Suppressor macrophage treated with lipopolysaccharide for 1 hour (primary cell): ENCODE measurements at regions not wholly inside any gene's neighbourhood (a gene's known extent, or its start where the extent isn't known, plus 50 kb on each side); places are given as distances from the start of the nearest gene placed in this dataset.

ENCODE experiments used
- DNase-seq, 3 donors: peaks; one replicate each; pipeline ENCODE4 v3.0.0-alpha.2; 2020 to 2022

DNA sequence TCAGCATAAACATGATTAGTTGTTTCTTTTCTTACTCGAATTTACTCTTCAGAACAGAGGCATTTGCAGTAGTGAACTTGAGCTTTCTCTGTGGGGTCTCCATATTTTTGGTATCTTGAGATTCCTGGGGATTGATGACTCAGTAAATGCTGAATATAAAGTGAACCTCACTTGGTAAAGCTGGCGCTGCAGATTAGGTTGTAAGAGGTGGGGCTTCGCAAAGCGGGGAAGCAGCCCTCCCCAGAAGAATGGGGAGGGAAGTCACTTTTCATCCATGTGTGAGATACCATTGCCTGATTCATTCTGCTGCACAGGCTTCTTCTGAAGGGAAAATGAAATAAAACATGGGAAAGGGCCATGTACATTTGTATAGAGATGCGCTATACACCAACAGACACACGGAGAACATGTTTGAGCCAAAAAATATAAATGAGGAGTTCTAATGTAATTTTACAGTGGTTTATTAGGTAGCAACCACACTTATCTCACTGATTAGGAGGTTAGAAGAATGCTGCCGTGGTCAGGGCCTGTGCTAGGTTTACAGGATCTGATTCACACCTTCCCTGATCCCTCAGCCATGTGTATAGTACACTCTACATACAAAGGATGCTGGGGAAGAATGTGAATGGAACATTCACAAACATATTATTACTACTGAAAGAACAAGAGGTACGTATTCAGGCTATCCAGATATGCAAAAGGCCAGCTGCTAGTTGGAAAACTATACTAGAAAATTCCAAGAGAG is 63.5 kb downstream of the DNTTIP2 start:
- DNase-seq, result no peak

DNA sequence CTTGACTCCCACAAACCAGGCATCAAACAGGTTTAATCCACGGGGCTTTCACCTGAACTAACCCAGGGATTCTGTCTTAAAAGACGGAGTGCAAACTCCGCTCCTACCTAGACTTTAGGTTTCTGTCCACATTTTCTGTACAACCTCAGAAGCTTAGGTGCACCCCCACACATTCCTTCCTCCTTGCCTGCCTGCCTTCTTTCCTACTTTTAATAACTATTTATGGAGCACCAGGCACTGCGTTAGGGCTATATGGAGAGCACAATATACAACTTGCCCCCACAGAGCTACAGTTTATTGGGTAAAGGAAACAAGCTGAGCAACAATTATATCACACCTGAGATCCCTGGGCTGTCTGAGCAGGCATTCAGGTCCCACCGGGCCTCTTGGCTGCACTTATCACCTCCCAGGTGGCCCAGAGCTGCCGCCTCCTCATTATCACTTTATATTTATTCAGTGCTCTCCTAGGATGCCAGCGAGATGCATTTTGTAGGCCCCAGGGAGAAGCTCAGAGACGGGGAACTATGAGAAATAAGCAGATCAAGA is 64.1 kb downstream of the DNTTIP2 start:
- DNase-seq, result no peak

DNA sequence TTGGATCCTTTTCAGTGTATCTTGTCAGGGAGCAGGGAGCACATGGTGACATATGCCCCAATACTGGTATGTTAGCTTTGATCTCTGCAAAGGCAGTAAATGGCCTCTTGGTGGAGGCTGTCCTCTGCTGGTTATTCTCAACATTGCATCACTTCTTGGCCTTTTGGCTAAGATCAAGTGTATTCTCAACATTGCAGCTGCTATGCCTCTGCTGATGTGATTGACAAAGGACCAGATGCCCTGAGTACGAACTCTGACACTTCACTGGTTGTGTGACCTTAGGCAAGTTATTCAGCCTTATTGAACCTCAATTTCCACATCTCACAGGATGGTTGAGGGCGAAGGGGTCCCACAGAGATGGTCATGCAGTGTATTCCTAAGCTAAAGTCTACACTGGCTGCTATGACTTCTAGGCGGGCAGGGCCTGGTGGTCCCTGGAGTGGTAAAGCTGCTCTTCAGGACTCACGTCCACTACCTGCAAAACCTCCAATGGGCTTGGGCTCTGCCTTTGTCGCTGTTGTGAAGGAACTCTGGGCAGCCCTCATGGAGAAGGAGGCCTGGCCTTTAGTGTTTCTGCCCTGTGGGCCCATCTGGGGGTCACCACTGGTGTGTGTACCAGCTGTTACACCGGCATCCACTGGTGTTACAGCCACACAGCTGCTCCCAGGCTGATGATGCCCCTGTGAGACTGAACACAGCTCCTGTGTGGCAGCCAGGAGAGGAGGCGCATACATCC is 64.8 kb downstream of the DNTTIP2 start:
- peak; percentile 79 to 89 (median 86) for DNase-seq

DNA sequence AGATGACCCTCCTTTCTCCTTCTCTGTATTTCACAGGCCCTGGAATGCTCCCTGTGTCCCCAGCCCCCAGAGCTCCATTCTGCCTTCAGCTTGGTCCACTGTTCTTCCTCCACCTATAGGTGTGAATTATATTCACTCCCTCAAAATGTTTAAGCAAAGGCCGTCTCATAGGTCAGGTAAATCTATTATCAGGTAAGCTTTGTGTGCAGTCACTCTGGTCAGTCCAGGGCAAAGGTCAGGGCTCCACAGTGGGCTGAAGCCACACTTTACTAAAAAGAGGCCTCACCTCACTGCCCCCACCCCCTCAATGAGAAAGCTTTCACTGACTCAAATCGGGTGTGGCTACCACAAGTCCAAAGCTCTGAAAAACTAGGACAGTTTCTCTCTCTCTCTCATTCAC is 65.9 kb downstream of the DNTTIP2 start:
- DNase-seq, result no peak

DNA sequence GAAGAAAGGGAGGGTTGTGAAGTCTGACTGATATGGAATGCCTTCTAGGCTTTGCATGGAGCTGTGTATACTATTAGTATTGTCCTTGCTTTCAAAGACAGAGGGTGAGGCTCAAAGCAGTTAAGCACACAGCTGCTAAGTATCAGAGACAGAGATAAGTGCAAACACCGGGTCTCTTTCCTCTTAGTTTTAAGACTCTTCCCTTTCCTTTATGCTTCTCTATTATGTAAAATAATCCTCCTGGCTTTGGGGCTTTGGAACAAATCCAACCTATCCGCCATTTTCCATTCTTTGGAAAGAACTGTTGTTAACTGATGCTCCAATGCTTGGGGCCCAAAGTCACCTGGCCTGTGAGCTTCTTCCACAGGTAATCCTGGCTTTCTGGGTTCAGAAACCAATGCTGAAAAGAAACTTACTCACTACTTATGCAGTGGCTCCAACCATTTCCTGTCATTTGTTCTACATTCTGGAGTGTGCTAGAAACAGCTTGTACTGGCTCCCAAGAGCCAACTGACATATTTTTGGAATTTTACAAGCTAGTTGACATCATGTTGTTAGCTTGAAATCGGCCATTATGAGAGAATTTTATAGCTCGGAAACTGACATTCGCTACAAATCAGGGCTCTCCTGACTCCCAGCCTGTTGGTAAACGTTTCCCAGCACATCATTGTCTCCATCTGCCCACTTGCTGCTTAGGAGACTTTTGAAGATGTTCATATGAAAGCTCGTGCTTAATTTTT is 67.5 kb downstream of the DNTTIP2 start:
- DNase-seq, result no peak

DNA sequence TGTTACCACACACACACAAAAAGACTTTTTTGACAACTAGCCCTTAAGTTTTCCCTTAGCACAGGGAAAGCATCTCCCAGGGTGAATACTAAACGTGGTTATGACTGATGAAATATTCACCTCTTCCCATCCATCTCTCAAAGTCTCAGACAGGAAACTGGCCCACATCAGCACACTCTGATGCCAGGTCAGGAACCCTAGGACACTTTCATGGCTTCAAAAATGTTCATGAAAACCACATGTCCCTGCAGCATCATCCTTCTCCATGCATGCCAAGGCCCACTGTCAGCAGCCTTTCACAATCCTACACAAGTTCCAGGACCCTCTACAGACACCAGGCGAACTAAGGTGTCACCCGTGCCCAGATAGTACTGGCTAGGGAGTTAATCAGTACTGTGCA is 68.7 kb downstream of the DNTTIP2 start:
- no peak for DNase-seq

DNA sequence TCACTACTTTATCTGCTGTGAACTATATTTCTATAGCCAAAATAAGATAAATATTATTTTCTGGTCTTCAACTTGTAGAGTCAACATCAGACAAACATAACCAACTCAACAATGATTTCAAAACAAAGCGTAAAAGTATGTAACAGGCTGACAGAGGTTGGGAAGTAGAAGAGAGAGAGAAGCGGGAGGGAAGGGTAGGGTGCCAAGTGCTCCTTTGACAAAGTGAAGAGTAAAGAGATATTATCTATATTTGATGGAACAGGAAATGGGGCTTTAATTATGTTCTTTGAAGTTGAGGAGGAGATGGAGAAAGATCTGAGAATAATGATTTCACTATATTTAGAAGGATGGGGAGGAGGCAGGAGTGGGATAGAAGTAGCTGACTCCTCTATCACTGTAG is 70.1 kb downstream of the DNTTIP2 start:
- no peak for DNase-seq

DNA sequence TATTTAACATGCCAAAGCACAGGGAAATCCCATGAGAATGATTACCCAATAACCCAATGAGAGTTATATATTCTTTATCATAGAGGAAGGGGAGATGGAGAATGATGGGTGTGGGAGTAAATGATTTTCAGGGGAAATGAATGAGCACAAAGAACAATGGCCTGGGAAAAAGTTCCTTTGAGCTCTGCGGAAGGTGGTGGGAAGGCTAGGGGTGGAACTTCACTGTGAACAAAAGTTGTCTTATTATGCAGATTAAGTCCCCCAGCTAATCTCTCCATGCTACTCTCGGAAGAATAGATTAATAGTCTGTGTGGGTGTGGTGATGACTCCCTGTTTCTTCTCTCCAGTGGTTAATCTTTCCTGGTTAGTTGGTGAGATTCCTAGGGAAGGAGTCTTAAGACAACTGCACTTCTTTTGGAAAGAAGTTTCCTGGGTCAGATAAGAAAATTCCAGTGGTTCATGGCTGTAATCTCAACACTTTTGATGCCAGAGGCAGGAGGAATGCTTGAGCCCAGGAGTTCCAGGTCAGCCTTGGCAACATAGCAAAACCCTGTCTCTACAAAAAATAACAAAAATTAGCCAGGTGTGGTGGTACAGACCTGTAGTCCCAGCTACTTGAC is 71.6 kb downstream of the DNTTIP2 start:
- no peak for DNase-seq

DNA sequence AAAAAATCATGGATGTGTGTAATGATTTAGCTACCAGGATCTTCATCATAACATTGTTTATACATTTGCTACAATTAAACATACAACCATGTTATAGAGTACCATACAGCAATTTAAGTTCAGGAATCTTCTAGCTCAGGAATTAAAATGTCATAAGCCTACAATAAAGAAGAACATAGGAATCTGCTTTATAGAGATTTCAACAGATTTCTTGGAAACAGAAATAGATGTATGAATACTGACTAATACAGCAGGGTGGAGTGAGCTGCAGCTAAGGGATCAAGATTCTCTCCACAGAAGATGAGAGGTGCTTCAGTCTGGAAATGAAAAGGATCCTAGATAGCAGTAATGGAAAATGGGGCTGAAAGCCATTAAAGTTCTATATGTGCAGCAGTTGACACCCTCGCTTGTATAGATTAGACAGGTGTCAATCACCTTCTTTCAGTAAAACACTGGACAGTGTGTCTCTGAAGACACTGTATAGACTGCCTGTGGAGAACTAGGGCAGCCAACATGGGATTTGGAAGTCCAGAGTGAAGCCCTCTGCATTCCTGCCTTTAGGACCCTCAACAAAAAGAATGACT is 73.9 kb downstream of the DNTTIP2 start:
- no peak for DNase-seq

DNA sequence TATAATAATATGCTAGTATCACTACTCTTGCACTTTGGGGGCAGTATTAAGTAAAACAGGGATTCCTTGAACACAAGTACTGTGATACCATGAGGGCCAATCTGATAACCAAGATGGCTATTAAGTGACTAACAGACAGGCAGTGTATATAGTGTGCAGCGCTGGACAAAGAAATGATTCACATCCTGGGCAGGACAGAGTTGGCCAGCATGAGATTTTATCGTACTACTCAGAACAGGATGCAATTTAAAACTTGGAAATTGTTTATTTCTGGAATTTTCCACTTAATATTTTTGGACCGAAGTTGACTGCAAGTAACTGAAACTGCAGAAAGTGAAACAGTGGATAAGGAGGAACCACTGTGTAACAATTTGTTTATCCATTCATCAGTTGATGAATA is 74.6 kb downstream of the DNTTIP2 start:
- peak in 1 of 3 donors; percentile 25 for DNase-seq

DNA sequence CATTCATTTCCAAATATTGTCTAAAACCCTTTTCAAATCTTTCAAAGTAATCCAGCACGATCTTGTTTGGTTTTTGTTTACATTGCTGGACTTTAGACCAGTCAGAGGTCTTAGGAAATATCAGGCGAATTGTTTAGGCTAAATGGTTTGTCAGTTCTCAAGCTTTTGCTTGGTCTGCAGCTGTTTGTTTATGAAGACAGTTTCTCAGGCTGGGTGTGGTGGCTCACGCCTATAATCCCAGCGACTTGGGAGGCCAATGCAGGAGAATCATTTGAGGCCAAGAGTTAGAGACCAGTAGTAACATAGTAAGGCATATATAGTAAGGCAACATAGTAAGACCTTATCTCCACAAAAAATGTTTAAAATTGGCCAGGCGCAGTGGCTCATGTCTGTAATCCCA is 77.5 kb downstream of the DNTTIP2 start:
- no peak for DNase-seq

DNA sequence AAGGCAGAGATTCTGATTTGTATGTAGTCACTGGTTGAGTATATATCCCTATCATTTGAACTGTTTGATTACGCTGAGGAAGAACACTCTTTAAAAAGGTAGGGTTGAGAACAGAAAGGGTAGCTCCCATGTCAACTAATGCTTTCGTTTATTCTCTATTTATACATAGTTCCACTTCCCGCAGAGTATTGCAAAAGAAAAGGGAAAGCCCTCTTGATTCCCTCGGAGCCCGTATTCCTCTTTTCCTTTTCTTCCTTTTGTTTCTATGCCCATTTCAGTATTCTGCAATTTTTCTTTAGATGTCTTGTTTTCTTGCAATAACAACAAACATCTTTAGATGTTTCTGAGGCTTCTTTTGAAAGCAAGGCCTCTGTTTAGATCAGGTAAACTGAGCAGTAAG is 78.2 kb downstream of the DNTTIP2 start:
- DNase-seq, result peak; percentile 52 to 67 (median 61)

DNA sequence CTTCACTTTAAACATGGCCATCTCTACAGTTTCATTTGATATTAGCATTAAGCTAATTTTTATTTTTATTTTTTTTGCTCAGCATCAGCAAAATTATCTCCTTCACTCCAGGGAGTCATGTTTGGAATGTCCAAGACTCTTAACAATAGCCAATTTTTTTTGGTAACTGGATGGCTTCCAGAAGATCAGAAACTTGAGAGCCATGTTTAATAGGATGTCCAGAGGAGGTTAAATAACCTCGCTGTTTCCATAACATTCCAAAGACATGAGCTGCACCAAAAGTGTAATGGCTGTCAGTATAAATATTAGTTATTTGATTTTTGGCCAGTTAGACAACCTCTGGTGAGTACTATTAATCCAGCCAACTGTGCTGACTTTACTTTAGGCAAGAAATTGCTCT is 80.7 kb downstream of the DNTTIP2 start:
- DNase-seq, result no peak

DNA sequence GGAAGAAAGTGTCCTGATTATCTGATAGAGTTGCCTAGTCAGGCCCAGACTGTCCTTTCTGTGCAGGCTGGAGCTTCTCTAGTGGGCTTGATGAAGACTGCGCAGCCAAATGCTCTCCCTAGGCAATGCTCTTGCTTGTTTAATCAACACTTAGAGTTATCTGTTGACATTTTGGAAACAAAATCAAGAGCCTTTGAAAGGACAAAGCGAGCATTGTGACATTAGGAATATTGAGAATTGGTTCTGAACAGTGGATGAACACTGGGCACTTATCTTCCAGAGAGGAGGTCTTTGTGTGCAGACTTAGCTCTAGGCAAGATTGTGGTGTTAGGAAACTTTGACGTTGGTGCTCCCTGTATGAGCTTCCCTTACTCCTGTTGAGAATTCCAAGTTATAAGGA is 94.5 kb downstream of the DNTTIP2 start:
- no peak for DNase-seq

DNA sequence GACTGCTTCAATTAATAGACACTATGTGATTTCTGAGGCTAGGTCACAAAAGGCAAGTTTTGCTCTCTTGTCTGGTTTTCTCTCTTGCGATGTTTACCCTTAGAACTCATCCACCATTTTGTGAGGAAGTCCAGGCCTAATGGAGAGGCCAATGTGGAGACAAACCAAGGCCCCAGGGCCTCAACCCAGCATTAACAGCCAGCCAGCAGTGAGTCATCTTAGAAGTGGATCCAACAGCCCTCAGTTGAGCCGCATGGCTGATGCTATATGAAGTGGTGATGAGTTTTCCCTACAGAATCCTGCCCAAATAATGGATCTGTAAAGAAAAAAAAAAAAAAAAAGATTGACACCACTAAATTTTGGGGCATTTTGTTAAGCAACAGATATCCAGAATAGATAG is 95.1 kb downstream of the DNTTIP2 start:
- no peak for DNase-seq

DNA sequence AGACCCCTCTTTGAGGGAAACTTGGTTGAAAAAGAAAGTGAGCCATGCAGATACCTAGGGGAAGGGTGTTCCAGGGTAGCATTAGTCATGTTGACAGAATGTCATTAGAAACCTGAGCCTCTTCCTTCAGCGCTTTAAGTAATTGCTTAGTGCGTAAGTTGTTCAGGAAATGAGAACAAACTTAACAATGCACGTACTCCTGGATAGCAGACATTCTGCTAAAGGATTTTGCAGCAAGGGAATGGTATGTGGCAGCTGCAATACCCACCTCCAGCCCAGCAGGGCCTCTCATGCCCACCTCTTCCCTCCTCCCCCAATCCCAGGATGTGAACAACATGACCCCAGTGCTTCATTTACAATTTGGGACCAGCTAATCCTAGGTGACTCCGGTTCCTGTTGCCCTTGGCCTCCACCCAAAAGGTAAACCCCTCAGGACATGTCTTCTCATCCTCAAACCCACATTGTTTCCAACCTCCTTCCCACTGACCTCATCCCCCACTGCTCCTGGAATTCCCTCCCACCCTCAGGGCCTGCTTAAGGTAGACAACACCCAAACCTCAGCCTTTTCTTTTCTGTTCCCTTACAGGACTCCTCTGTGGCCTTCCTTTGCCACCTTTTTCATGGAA is 98.0 kb upstream of the BCAR3 start:
- no peak for DNase-seq

DNA sequence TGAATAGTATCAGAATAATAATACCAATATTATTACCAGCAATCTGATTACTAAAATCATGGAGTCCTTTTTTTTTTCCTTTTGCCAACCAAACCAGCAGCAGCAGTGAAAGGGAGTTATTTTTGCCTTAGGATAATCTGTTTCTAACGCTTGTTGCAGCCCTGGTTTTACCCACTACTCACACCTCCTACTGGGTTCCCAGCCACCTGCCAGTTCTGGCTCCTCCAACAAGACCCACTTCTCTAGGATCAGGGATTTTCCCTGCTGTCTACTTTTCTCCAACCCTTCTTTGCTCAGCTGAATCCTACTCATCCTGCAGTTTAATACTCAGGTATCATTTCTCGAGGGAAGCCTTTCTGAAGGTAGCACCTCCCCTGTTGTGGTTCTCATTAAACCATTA is 96.8 kb upstream of the BCAR3 start:
- no peak for DNase-seq

DNA sequence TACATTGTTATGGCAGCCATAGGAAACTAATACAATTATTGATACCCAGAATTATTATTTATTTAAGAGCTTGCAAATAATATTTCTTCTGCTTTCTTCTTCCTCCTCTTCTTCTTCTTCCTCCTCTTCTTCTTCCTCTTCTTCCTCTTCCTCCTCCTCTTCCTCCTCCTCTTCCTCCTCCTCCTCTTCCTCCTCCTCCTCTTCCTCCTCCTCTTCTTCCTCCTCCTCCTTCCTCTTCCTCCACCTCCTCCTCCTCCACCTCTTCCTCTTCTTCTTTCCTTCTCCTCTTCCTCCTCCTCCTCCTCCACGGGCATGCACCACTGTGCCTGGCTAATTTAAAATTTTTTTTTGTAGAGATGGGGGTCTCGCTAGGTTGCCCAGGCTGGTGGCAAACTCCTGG is 95.6 kb upstream of the BCAR3 start:
- no peak for DNase-seq

DNA sequence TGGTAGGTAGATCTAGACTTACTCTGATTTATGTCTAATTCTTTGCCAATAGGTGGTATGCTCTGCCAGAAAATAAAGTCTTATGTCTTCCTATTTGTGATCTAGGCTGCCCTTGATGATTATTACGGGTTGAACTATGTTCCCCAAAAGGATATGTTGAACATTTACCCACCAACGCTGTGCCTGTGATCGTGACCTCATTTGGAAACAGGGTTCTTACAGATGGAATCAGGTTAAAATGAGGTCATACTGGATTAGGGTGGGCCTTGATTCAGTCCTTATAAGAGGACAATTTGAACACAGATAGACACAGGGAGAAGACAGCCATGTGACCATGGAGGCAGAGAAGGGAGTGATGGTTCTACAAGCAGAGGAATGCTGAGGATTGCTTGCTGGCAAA is 95.1 kb upstream of the BCAR3 start:
- no peak for DNase-seq

DNA sequence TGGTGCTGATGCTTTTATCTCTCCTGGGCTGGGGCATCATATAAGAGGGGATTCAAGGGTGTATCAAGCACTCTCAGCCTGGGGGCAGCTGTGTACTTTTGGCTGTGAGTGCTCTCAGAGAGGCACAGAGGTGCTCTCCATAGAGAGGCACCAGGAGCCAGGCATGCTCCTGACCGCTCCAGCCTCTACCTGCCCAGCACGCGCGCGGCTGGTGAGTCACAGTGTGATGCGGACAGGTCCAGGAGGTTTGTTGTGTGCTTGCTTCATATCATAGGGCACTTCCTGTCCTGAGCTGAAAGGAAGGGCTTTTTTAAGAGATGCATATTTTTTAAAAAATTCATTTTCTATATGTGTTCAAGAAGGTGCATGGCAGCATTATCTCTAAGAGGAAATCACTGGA is 93.6 kb upstream of the BCAR3 start:
- DNase-seq, result no peak

DNA sequence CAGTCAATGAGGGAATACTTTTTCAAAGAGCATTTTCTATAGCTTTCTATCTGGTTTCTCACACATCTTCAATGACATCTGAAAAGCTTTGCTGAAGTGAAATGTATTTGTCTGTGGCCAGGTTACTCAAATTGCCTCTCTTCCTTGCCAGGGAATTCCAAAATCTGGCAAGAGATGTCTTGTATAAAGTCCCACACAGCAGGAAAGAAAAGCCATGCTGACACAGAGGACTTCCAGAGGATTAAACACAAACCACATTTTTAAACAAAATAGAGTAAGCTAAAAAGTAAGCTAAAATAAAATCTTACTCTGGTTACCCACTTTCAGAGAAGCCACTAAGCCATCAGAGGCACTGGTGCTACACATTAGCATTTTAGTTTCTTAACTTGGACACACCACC is 93.1 kb upstream of the BCAR3 start:
- DNase-seq, result peak in 2 of 3 donors; percentile 12 to 35
